Activated CD8-positive, alpha-beta T cell treated with anti-CD3 and anti-CD28 coated beads for 36 hours (primary cell): ENCODE measurements at regions not wholly inside any gene's neighbourhood (a gene's known extent, or its start where the extent isn't known, plus 50 kb on each side); places are given as distances from the start of the nearest gene placed in this dataset.

ENCODE experiments used
- ATAC-seq: fragments of 200-7000 bp; cut with Tn5 transposase; one replicate; pipeline ENCODE4 v1.10.0; 2021; ENCODE audit warnings: mild to moderate bottlenecking, moderate library complexity
- CTCF ChIA-PET: fragments of 350-600 bp; sonication (Branson Sonifier 250); formaldehyde crosslinking; loops from one replicate; lab custom pipeline; 2021; ENCODE audit warnings: antibody characterized with exemption; lab: Charles Lee
- POLR2A ChIA-PET: fragments of 350-600 bp; sonication (Branson Sonifier 250); formaldehyde crosslinking; loops from one replicate; lab custom pipeline; 2021; ENCODE audit warnings: antibody characterized with exemption; lab: Charles Lee
- DNase-seq: peaks from one replicate; pipeline ENCODE4 v3.0.0-alpha.2; 2020
- H3K27ac Mint-ChIP-seq: one replicate; pipeline ENCODE4 v1.8.0; 2021; ENCODE audit warnings: mild to moderate bottlenecking, mixed read lengths
- H3K27me3 Mint-ChIP-seq: one replicate; pipeline ENCODE4 v1.8.0; 2021; ENCODE audit warnings: mixed read lengths
- H3K36me3 Mint-ChIP-seq: one replicate; pipeline ENCODE4 v1.8.0; 2021; ENCODE audit warnings: low read depth, mixed read lengths
- H3K4me1 Mint-ChIP-seq: one replicate; pipeline ENCODE4 v1.8.0; 2021; ENCODE audit warnings: low read depth, mixed read lengths
- H3K4me3 Mint-ChIP-seq: one replicate; pipeline ENCODE4 v1.8.0; 2021; ENCODE audit warnings: mild to moderate bottlenecking, moderate library complexity, mixed read lengths
- H3K9me3 Mint-ChIP-seq: one replicate; pipeline ENCODE4 v1.8.0; 2021; ENCODE audit warnings: mixed read lengths
- intact Hi-C: fragments of 100-400 bp; cut with micrococcal nuclease; formaldehyde crosslinking; loops from one replicate; pipeline ENCODE4 v1.10.0; 2022
- TF ChIP-seq, protein P1 (sequence below): fragments of 200-600 bp; IDR thresholded peaks from one replicate; pipeline ENCODE4 v1.8.0; 2022; ENCODE audit warnings: antibody characterized with exemption, mild to moderate bottlenecking

DNA sequence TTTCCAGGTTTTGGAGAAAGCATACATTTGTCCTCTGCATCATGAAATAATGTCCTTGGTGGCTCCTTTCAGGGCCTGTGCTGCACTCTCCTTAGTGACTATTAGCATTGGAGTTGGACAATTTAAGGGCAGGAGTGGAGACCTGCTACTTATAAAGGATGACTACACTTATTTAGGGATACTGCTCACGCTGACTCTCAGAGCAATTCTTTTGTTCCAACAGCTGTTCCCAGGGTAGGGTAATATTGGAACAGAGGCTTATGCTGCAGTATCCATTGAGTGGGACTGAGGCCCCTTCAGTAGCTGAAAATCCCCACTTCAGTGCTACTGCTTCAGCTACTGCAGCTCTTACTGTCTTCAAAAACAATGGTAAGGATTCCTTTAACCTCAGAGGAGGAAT, 84.6 kb downstream of the GPR88 start:
- H3K27ac Mint-ChIP-seq, result no peak overlapping the region
- no peak overlapping the region for H3K4me3 Mint-ChIP-seq
- no peak for ATAC-seq
- H3K4me1 Mint-ChIP-seq, result peaks cover 12% of the 10 kb centered on the region
- ChIA-PET CTCF (no interaction called here), POLR2A (no interaction called here)
- no peaks in the 10 kb centered on the region for H3K27me3 Mint-ChIP-seq
- H3K36me3 Mint-ChIP-seq, result no peaks in the 10 kb centered on the region
- DNase-seq, result no peak
- intact Hi-C loops, result no loop called here
- no peaks in the 10 kb centered on the region for H3K9me3 Mint-ChIP-seq
- TF ChIP-seq, protein P1, sequence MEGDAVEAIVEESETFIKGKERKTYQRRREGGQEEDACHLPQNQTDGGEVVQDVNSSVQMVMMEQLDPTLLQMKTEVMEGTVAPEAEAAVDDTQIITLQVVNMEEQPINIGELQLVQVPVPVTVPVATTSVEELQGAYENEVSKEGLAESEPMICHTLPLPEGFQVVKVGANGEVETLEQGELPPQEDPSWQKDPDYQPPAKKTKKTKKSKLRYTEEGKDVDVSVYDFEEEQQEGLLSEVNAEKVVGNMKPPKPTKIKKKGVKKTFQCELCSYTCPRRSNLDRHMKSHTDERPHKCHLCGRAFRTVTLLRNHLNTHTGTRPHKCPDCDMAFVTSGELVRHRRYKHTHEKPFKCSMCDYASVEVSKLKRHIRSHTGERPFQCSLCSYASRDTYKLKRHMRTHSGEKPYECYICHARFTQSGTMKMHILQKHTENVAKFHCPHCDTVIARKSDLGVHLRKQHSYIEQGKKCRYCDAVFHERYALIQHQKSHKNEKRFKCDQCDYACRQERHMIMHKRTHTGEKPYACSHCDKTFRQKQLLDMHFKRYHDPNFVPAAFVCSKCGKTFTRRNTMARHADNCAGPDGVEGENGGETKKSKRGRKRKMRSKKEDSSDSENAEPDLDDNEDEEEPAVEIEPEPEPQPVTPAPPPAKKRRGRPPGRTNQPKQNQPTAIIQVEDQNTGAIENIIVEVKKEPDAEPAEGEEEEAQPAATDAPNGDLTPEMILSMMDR, result no peak

DNA sequence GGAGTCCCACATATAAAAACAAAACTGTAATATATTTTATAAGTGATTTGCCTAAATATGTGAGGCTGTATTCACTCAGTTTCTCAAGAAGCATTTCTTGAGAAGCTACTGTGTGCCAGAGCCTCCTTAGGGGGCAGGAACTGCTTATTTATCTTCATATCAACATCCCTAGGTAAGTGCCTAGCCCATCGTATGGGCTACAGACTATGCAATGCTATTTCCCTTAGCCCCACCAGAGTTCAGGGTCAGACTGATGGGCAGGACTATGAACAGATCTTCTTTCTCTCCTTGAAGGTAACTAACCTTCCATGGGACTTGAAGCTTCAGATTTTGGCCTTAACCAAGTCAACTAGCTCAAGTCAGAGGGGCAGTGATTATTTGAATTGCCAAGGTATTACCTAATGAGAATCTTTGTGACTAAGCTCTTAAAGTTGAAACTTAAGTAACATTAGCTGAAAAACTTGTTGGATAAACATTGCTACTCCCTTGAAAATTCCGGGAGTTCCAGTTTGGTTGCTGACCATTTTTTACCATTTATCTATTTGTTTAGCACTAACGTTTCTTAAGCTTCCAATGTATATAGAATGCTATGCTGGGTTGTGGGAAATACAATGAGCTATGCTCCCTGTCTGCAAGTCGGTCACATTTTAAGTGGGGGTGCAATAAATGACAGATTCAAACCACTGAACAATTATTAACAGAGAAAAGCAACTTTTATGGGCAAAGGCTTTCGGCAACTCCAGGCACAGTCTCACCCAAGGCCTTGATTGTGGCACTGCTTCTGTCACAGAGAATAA, 85.2 kb downstream of the GPR88 start:
- Mint-ChIP-seq H3K4me1 (peaks cover 12% of the 10 kb centered on the region), H3K9me3 (no peaks in the 10 kb centered on the region), H3K4me3 (no peak overlapping the region), H3K36me3 (no peaks in the 10 kb centered on the region), H3K27ac (no peak overlapping the region), H3K27me3 (no peaks in the 10 kb centered on the region)
- intact Hi-C loops, result no loop called here
- CTCF ChIA-PET, result interaction anchor here (0.8 kb wide), 1 partner anchor 245 kb away, joined by 3 read pairs; no protein-coding TSS in a partner anchor
- DNase-seq (no peak), ATAC-seq (no peak)
- TF ChIP-seq, protein P1, result no peak
- POLR2A ChIA-PET, result no interaction called here

DNA sequence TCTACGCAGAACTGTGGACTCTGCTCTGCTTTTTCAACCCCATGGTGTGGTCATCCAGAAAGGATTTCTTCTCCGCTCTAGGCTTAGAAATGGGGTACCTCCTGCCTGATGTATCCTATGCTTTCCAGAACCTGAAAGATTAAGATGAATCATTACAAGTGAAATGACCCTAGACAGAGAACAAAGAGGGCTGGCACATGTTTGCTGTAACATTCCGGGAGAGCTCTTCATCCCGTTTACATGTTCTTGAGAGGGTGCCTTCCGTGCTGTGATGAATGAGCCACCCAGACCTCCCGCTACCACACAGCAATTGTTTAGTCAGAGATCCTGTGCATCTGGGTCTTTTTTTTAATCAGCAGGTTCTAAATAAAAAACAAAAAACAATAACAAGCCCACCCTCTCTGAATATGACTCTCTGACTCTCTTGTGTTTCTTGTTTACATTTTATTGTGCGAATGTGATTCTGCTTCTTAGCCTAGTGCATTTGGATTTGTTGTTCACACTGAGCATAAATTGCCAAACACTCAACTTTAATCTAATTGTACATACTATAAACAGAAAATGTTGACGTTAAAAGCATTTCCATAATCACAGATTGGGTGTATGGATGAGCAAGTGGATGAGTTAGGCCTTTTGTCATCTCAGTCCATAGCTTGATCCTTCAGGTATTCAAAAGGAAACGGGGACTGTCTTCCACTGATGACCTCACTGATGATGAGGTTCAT, 87.1 kb downstream of the GPR88 start:
- ChIA-PET POLR2A (no interaction called here), CTCF (no interaction called here)
- no peak for ATAC-seq
- Mint-ChIP-seq H3K4me1 (peaks cover 12% of the 10 kb centered on the region), H3K27ac (no peak overlapping the region), H3K36me3 (no peaks in the 10 kb centered on the region), H3K27me3 (no peaks in the 10 kb centered on the region), H3K4me3 (no peak overlapping the region), H3K9me3 (no peaks in the 10 kb centered on the region)
- DNase-seq, result no peak
- intact Hi-C loops, result no loop called here
- TF ChIP-seq, protein P1, result no peak

GRCh38 chr1:100626397-100626796, 88.5 kb downstream of the GPR88 start:
- POLR2A ChIA-PET, result no interaction called here
- Mint-ChIP-seq H3K9me3 (no peaks in the 10 kb centered on the region), H3K27me3 (peaks cover 2% of the 10 kb centered on the region), H3K27ac (no peak overlapping the region), H3K36me3 (no peaks in the 10 kb centered on the region), H3K4me1 (peaks cover 14% of the 10 kb centered on the region), H3K4me3 (no peak overlapping the region)
- ATAC-seq (no peak), DNase-seq (no peak)
- intact Hi-C loops, result no loop called here
- CTCF ChIA-PET, result interaction anchor here (1.4 kb wide), 1 partner anchor 163 kb away, joined by 4 read pairs; no protein-coding TSS in a partner anchor
- TF ChIP-seq, protein P1, result no peak
